GM19351 (cell line): ENCODE measurements at regions not wholly inside any gene's neighbourhood (a gene's known extent, or its start where the extent isn't known, plus 50 kb on each side); places are given as distances from the start of the nearest gene placed in this dataset.
A peak's percentile ranks its signal among the peaks of the same experiment; 100 is the strongest.
"Not testable (repeated sequence)": the region's sequence is repeated elsewhere in the genome, so short reads cannot be mapped to it uniquely, and the experiment has no call there.

Experiments used
- ATAC-seq: cut with Tn5 transposase; IDR thresholded peaks from one replicate; pipeline ENCODE4 v1.9.1; 2021; ENCODE audit warnings: mild to moderate bottlenecking, moderate library complexity; ENCODE audit not compliant: unreplicated experiment

DNA sequence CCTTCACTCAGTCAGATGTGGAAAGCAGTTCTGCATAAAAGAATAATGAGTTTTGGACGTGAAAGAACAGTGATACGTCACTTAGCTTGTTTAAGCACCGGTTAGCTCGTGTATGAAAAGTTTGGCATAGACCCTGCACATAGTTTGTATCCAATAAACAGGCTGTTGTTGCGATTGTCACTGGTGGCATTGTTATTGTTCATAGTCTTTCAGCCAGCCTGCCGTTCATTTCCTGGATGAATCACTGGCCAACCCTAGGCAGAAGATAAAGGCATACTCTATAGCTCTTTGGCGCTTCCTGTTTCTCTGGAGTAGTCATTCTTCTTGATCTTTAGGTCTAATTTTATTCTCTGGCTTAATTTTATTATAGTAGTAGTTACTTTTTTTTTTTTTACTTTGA, 57.8 kb upstream of the ANKRD30A start:
- ATAC-seq, result no peak

DNA sequence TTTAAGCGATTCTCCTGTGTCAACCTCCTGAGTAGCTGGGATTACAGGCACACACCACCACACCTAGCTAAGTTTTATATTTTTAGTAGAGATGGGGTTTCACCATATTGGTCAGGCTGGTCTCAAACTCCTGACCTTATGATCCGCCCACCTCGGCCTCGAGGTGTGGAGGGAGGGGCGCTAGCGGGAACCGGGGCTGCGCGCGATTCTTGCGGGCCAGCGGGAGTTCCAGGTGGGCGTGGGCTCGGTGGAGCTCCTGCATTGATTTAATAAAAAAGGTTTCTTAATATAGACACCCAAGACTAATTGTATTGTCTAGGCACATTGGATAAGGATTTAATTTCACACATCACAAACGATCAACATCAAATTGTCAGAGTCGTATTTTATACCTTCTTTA, 63.1 kb upstream of the ANKRD30A start:
- ATAC-seq, result not testable (repeated sequence)

DNA sequence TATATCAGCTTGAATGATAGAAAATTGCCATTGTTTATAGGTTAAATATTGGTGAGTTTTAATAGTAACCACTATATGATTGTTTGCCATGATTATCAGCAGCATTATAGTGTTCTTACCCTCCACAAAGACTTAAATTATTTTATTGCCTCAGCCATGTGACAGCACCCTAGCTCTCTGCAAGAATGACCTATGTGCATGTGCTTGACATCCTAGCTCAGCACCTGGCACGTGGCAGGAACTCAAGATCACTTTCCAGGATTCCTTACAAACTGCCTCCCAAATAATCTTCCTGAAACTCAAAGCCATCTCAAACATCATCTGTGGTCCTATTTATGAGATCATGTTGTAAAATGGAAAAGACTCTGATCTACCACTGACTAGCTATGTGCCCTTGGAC, 68.1 kb upstream of the ANKRD30A start:
- no peak for ATAC-seq

DNA sequence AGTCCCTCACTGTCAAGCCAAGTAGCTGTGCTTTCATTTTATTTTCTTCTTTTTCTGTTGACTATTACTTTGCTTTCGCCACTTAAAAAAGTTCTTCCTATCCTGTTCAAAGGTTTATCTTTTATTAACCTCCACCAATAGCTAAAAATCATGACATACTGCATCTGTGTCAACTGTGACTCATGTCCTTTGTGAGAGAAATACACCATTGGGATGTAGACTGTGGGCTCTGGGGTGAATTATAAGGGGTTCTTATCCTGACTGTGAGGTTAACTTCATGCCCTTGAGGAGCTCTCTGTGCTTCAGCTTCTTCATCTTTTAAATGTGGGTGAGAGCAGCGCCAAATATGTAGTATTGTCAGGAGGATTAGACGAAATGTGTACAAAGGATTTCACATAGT, 71.9 kb upstream of the ANKRD30A start:
- no peak for ATAC-seq

DNA sequence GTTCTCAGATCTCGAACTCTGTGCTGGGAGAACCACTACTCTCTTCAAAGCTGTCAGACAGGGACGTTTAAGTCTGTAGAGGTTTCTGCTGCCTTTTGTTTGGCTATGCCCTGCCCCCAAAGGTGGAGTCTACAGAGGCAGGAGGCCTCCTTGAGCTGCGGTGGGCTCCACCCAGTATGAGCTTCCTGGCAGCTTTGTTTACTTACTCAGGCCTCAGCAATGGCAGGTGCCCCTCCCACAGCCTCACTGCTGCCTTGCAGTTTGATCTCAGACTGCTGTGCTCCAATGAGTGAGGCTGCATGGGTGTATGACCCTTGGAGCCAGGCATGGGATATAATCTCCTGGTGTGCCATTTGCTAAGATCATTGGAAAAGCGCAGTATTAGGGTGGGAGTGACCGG, 75.4 kb upstream of the ANKRD30A start:
- not testable (repeated sequence) for ATAC-seq

DNA sequence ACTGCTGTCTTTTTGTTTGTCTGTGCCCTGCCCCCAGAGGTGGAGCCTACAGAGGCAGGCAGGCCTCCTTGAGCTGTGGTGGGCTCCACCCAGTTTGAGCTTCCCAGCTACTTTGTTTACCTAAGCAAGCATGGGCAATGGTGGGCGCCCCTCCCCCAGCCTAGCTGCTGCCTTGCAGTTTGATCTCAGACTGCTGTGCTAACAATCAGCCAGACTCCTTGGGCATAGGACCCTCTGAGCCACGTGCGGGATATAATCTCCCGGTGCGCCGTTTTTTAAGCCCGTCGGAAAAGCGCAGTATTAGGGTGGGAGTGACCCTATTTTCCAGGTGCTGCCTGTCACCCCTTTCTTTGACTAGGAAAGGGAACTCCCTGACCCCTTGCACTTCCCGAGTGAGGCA, 81.1 kb upstream of the ANKRD30A start:
- ATAC-seq, result not testable (repeated sequence)

DNA sequence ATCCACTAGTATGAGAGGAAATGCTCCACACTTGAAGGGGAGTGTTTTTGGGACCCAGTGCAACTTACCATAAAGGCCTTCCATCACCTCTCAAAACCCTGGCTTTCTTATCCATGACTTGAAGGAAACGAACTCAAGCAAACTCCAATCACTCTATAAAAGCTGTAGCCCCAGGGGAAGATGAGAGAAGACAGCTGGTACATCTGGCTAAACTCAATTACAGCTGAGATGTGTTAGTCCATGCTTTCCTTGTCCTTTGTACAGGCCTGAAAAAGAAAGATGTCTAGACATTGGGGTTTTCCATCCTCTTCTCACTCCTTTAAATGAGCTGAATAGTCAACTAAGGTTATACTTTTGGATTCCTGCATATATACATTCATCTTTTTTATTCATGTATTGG, 89.5 kb upstream of the ANKRD30A start:
- ATAC-seq, result no peak

DNA sequence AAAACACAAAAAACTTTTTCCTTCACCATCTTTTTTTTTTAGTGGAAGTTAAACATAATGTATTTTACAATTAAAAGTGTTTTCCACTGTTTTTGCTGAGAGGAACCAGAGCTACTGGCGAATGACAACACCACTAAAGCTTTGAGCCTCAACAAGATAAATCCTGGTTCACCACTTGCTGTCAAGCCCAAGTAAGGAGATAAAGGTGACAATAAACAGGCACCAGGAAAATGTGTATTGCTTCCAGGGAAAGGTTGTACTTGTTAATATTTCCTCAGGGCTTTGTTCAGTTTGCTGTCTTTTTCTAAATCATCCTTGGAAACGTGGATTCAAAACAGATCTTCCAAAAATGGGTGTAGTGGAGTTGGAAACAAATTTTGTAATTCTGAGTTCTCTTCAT, 109.9 kb upstream of the ANKRD30A start:
- no peak for ATAC-seq

DNA sequence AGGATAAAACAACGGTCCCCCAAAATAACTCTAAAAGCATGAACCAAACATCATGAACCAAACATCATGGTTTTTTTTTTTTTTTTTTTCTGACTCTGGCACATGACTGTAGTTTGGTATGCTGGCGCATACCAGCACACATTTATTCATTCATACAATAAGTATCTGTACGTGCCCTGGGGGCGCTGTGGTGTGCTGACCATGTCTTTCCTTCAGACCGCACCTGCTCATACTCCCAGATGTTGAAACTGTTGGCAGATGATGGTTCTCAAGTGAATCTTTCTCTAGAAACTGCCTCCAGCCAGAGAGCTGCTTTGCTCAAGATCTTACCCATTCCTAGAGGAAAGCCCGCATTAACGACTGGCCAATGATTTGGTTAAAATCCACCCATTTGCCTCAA, 114.7 kb upstream of the ANKRD30A start:
- ATAC-seq, result no peak

DNA sequence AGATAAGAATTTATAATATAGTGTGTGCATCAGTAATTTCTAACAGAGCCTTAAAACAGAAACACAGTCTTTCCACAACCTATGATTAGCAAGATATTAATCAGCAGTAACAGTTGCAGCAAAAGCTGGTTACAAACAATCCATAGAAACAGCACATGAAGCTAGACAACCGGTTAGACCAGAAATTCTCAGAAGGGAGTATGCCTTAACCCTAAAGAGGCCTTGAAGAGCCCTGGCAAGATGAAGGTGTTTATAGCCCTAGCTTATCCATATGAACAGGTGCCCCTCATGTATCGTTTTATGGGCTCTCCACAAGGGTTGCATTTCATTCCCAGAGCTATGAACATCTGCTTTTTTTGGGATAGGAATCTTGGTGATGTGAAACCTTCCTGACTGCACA, 117.1 kb upstream of the ANKRD30A start:
- not testable (repeated sequence) for ATAC-seq

DNA sequence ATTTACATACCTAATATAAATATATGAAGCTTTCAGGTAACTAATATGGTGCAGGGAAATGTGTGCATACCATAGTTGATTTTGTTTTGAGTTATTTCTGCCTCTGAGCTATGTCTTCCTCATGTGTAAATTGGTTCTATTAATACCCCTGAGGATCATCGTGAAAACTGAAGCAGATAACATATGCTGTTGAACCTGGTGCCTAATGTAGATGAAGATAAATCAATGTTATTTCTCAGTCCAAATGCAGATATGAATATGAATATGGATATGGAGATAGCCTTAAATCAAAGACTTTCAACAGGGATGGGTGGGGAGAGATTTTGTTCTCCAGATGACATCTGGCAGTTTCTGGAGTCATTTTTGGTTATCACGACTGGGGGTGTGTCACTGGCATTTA, 122.3 kb upstream of the ANKRD30A start:
- no peak for ATAC-seq

DNA sequence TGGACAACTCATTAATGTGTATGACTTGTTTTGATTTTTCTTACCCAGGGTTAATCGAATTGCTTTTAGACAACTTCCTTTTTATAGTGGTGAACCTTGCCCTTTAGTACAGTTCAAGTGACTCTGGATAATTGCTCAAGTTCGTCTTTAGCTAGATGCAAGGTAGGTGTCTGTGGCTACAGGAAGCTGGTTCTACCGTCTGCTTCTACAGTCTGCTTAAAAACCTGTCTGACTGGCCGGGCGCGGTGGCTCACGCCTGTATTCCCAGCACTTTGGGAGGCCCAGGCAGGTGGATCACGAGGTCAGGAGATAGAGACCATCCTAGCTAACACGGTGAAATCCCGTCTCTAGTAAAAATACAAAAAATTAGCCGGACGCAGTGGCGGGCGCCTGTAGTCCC, 129.6 kb upstream of the ANKRD30A start:
- not testable (repeated sequence) for ATAC-seq

DNA sequence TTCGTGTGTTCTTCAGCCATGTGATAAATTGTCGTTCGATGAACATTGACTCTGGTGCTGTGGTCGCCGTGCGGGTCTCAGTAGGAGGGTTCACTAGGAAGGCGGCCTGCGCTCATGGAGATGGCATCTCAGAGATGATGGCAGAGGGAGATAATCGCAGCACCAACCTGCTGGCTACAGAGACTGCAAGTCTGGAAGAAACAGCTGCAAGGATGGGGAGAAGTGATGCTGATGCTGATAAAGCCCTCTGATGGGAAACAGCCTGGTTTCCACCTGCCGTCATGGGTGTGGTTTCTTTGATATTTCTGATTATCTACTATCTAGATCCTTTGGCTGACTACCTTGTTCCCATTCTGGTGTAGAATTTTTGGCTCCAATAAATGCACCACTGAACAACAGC, 130.5 kb upstream of the ANKRD30A start:
- ATAC-seq, result no peak

DNA sequence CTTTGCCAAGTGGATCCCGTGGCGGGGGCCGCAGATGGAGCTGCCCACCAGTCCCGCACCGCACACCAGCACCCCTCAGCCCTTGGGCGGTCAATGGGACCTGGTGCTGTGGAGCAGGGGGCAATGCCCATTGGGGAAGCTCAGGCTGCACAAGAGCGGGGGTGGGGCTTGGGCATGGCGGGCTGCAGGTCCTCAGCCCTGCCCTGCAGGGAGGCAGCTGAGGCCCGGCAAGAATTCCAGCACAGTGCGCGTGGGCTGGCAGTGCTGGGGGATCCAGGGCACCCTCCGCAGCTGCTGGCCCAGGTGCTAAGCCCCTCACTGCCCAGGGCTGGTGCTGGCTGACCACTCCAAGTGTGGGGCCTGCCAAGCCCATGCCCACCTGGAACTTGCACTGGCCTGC, 136.2 kb upstream of the ANKRD30A start:
- ATAC-seq, result no peak

DNA sequence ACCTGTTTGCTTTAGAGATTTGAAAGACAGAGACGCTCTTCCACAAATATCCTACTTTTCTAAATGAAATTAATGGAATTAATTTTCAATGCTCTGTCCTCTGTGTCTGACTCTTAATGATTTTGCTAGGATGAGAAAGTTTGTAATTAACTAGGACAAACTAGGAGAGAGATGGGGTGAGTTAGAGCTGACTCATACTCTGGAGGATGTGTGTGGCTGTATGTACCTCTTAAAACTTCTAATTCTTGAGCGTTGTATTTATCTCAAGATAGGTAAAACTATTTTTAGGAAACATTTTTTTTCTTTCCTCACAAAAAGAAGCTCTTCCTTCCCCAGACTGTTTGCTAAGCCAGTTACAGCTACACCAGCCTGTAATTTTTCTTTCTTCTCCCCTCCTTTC, 178.8 kb upstream of the ANKRD30A start:
- ATAC-seq, result no peak

DNA sequence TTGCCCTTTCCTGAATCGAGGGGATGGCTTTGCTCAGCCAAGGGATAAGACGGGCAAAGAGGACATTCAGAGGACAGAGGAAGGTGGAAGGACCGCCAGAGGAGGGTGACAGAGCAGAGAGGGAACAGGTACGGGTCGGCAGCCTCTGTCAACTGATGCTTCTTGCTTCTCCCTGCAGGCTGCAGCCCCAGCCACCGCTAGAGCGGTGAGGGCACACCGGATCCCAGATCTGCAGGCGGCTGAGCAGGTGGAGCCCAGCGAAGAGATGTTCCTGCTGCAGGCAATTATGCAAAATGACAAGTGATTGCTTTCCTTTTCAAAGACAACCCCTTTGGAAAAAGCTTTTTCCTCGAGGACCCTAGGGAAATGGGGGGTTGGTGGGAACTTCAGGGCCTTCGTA, 181.9 kb upstream of the ANKRD30A start:
- no peak for ATAC-seq

DNA sequence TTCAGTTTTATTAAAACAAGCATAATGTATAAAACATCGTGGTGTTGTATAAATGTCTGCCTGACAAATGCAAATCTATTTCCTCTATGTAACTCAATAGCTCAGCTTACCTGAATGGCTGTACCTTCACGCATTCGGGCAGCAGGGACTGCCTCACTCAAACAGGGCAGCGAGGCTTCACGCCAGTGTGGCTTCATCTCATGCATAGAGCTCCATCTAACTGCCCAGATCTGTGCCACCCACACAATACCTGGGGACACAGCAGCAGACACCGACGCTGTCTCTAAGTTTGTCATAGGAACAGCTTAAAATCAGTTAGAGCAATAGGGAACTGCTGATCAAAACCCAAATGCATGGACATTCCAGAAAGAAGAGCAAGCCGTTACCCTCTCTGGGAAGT, 182.8 kb upstream of the ANKRD30A start:
- ATAC-seq, result no peak

DNA sequence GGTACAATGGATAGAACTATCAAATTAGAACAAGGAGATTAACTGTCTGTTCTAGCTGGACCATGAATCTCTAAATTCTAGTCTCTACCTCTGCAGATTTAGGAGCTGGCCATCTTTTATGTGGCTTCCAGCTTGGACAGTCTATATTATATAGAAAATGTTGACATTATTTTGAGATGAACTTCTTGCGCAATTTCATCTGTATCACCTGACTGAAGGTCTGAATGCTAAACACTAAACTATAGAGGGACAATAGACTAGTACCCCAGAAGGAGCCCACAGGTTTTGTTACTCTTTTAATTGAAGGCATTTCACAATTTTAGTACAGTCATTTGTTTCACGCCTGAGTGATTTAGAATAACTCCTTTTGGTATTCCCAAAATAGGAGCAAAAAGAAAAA, 222.4 kb upstream of the ANKRD30A start:
- no peak for ATAC-seq

DNA sequence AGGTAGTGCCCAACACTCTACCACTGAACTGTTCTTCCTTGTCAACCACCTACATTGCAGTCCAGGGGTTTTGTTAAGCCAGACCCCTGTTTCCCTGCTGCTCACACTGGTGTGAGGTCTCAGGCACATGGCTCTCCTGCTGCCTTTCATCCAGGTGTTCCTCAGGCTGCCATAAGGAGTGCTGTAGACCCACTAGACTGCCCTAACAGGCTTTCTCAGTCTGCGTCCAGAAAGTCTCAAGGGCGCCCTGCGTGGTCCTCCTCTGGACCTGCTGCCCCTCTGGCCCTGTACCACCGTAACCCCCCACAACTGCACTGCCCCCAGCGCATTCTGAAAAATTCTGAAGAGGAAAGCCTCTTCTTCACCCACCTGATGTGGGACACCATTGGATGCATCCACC, 225.7 kb upstream of the ANKRD30A start:
- no peak for ATAC-seq

DNA sequence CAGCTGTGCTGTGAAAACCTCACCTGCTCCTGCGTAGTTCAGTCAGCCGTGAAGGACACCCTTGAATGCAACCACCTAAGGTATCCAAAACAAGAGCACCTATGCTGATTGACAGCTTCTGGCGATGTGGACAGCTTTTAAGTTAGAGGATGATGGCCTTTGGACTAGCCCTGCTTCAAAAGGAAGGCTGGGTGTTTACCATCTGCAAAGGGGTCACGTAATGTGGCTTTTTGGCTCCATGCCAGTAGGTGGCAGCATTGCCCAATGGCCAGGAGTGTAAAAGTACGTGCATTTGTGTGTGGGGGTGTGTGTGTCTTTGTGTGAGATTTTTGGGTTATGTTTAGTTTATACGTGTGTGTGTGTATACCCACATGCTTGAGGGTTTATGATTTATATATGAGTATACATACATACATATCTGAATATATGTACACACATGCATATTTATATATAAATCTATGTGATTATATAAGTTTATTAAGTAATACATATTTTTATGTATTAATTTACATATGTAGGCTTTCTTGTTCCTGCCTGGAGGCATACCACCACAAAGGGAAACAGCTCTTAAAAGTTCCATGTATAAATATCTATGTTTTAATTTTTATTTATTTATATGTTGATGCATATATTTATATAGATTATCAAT, 236.3 kb upstream of the ANKRD30A start:
- peak; percentile 90 for ATAC-seq

DNA sequence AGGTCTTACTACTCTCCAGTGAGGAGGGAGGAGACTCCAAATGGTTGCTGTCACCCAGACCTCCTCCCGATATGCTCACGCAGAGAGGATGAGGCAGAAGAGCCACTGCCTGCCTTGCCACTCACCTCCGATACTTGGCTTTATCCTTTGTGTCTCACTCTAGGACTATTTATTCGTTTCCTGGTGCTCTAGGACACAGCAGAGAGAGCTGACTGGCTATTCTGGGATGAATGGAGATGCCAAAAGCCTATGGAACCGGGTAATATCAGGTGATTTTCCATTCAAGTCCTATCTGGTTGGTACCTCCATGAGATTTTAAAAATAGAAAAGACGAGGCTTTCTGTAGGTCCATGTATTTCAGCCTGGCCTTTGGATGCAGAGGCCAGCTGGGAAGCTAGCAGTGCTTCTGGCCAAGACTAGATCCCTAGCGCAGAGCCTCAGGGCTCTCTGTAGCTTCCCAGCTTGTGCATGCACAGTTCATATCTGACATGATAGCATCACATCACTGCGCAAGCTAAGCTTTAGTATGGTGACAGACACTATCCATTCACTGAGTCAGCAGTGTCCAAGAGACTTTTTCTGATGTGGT, 239.0 kb upstream of the ANKRD30A start:
- ATAC-seq, result no peak

DNA sequence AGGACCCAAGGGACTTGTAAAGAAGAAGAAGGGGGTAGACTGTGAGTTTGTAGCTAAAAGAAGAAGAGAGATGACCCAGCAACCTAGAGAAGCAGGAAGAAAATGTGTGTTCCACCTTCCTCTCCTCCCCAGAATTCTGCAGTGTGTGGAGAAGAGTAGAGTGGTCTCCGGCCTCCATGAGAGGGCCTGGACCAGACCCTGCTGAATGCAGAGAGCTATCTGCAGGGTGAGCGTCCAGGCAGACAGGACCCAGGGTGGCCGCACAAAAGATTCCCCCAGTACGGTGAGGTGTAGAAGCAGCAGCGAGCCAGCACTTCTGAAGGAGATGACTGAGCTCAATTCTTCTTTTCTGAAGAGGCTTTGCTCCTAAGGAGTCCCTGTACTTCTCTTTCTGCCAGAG, 239.7 kb upstream of the ANKRD30A start:
- no peak for ATAC-seq

DNA sequence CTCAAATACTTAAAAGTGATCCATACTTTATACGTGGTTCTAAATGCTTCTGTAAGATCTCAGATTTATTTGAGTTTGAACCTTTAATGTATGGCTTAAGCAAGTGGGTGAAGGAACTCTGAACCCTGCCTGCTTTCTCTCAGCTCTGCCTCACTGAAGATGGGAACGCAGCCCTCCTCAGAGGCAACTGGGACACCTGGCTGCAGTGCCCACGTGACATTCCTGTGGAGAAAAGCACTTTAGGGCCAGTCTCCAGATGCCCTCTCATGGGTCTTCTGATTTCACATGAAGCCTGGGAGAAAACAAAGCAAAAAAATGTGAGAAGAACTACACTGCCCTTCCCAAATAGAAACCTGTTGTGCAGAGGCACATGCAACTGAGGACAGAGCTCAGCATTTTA, 242.6 kb upstream of the ANKRD30A start:
- ATAC-seq, result no peak
